ENCODE measurements at regions not wholly inside any gene's neighbourhood (a gene's known extent, or its start where the extent isn't known, plus 50 kb on each side); places are given as distances from the start of the nearest gene placed in this dataset.

- TF ChIP-seq, protein P1, sequence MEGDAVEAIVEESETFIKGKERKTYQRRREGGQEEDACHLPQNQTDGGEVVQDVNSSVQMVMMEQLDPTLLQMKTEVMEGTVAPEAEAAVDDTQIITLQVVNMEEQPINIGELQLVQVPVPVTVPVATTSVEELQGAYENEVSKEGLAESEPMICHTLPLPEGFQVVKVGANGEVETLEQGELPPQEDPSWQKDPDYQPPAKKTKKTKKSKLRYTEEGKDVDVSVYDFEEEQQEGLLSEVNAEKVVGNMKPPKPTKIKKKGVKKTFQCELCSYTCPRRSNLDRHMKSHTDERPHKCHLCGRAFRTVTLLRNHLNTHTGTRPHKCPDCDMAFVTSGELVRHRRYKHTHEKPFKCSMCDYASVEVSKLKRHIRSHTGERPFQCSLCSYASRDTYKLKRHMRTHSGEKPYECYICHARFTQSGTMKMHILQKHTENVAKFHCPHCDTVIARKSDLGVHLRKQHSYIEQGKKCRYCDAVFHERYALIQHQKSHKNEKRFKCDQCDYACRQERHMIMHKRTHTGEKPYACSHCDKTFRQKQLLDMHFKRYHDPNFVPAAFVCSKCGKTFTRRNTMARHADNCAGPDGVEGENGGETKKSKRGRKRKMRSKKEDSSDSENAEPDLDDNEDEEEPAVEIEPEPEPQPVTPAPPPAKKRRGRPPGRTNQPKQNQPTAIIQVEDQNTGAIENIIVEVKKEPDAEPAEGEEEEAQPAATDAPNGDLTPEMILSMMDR (IDR thresholded peaks at IDR 0.05; ENCODE audit: low read depth, low read length): no peak
- H3K36me3 ChIP-seq: no peaks in the 10 kb centered on the region
- no peak overlapping the region for H3K4me3 ChIP-seq (ENCODE audit: low read depth, low read length)
- H3K27ac ChIP-seq: no peak overlapping the region
- no peaks in the 10 kb centered on the region for H3K27me3 ChIP-seq (ENCODE audit: insufficient read depth, low read depth, severe bottlenecking)
- no peak for DNase-seq
- no peaks in the 10 kb centered on the region for H3K9me3 ChIP-seq (ENCODE audit: severe bottlenecking)
Measured at GRCh38 chr10:29151005-29151404, 137.9 kb upstream of the LYZL1 start.

- Histone ChIP-seq H3K36me3 (no peaks in the 10 kb centered on the region), H3K9me3 (ENCODE audit: severe bottlenecking) (no peaks in the 10 kb centered on the region), H3K4me3 (ENCODE audit: low read depth, low read length) (no peak overlapping the region), H3K27me3 (ENCODE audit: insufficient read depth, low read depth, severe bottlenecking) (no peaks in the 10 kb centered on the region), H3K27ac (no peak overlapping the region)
- TF ChIP-seq, protein P1 (IDR thresholded peaks at IDR 0.05; ENCODE audit: low read depth, low read length): no peak
- no peak for DNase-seq
Measured at GRCh38 chr10:29157321-29157720, 131.5 kb upstream of the LYZL1 start.

- no peak for DNase-seq
- Histone ChIP-seq H3K27me3 (ENCODE audit: insufficient read depth, low read depth, severe bottlenecking) (no peaks in the 10 kb centered on the region), H3K4me3 (ENCODE audit: low read depth, low read length) (no peak overlapping the region), H3K36me3 (no peaks in the 10 kb centered on the region), H3K9me3 (ENCODE audit: severe bottlenecking) (no peaks in the 10 kb centered on the region), H3K27ac (no peak overlapping the region)
- TF ChIP-seq, protein P1 (IDR thresholded peaks at IDR 0.05; ENCODE audit: low read depth, low read length): no peak
Measured at GRCh38 chr10:29158066-29158465, 130.8 kb upstream of the LYZL1 start.

DNA sequence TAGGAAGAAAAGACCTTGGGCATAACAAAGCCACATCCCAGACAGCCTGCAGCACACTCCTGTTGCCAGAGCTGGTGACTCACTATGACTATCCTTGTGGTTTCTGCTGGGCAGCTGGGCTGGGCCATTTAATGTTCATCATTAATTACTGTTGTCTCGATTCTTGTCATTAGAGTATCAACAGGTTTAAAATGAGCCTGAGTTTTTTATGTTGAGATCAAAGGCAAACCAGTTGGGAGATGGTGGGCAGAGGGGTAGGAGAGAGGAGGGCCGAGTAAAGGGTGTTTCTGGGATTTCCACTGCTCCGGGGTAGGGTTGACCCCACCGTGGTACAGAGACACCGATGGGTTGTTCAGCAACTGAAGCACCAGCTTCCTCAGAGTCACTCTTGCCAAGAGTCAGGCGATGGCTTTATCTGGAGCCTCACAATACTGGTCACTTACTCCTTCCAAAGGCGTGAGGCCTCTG, 128.7 kb upstream of the LYZL1 start:
- DNase-seq: no peak
- TF ChIP-seq, protein P1 (IDR thresholded peaks at IDR 0.05; ENCODE audit: low read depth, low read length): no peak
- H3K9me3 ChIP-seq (ENCODE audit: severe bottlenecking): no peaks in the 10 kb centered on the region
- no peaks in the 10 kb centered on the region for H3K27me3 ChIP-seq (ENCODE audit: insufficient read depth, low read depth, severe bottlenecking)
- no peaks in the 10 kb centered on the region for H3K36me3 ChIP-seq
- no peak overlapping the region for H3K27ac ChIP-seq
- H3K4me3 ChIP-seq (ENCODE audit: low read depth, low read length): no peak overlapping the region

DNA sequence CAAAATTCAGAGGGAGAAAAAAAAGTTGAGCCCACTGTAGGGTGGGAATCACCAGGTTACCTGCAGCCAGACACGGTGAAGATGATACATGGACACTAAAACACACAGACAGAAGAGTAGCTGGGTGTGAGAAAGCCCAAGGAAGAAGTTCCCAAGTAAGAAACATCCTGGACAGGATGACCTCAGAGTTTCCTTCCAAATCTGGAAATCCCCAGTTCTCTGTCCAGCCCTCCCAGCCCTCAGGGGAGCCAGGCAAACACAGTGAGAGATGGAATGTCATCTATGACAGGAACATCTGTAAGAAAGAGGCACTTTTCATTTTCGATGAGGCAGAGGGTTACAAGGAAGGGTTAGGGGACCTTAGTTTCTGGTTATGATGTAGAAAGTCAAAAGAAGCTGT, 125.1 kb upstream of the LYZL1 start:
- Histone ChIP-seq H3K4me3 (ENCODE audit: low read depth, low read length) (no peak overlapping the region), H3K27ac (no peak overlapping the region), H3K27me3 (ENCODE audit: insufficient read depth, low read depth, severe bottlenecking) (no peaks in the 10 kb centered on the region), H3K36me3 (no peaks in the 10 kb centered on the region), H3K9me3 (ENCODE audit: severe bottlenecking) (no peaks in the 10 kb centered on the region)
- DNase-seq: no peak
- TF ChIP-seq, protein P1 (IDR thresholded peaks at IDR 0.05; ENCODE audit: low read depth, low read length): no peak

- no peak overlapping the region for H3K27ac ChIP-seq
- DNase-seq: no peak
Measured at GRCh38 chr10:29166713-29167112, 122.2 kb upstream of the LYZL1 start.

More at GRCh38 chr10:29166713-29167112, 122.2 kb upstream of the LYZL1 start:
- H3K9me3 ChIP-seq (ENCODE audit: severe bottlenecking): no peaks in the 10 kb centered on the region
- H3K4me3 ChIP-seq (ENCODE audit: low read depth, low read length): no peak overlapping the region
- H3K36me3 ChIP-seq: no peaks in the 10 kb centered on the region
- TF ChIP-seq, protein P1 (IDR thresholded peaks at IDR 0.05; ENCODE audit: low read depth, low read length): no peak
- no peaks in the 10 kb centered on the region for H3K27me3 ChIP-seq (ENCODE audit: insufficient read depth, low read depth, severe bottlenecking)

Data from WERI-Rb-1 (cell line).